Activated CD4-positive, alpha-beta T cell treated with anti-CD3 and anti-CD28 coated beads for 48 hours (primary cell): ENCODE measurements at regions not wholly inside any gene's neighbourhood (a gene's known extent, or its start where the extent isn't known, plus 50 kb on each side); places are given as distances from the start of the nearest gene placed in this dataset.
A peak's percentile ranks its signal among the peaks of the same experiment; 100 is the strongest.
"Not testable (repeated sequence)": the region's sequence is repeated elsewhere in the genome, so short reads cannot be mapped to it uniquely, and the experiment has no call there.

Experiments
- DNase-seq: peaks from one replicate; pipeline ENCODE4 v3.0.0-alpha.2; 2020

GRCh38 chr4:64940698-64941097 lies 531.4 kb upstream of the TECRL start:
- no peak for DNase-seq

GRCh38 chr4:64935469-64936001 lies 526.3 kb upstream of the TECRL start:
- no peak for DNase-seq

GRCh38 chr4:64911846-64912245 lies 502.6 kb upstream of the TECRL start:
- no peak for DNase-seq

GRCh38 chr4:64903986-64904385 lies 494.7 kb upstream of the TECRL start:
- no peak for DNase-seq

- DNase-seq = no peak
These were observed 490.3 kb upstream of the TECRL start for GRCh38 chr4:64899563-64899962.

- DNase-seq = not testable (repeated sequence)
These were observed 489.8 kb upstream of the TECRL start for GRCh38 chr4:64899030-64899429.

- DNase-seq = no peak
These were observed 488.4 kb upstream of the TECRL start for GRCh38 chr4:64897683-64898082.

GRCh38 chr4:64895031-64895430 lies 485.8 kb upstream of the TECRL start:
- DNase-seq = no peak

GRCh38 chr4:64893205-64893604 lies 484.0 kb upstream of the TECRL start:
- no peak for DNase-seq

- DNase-seq = no peak
These were observed 480.8 kb upstream of the TECRL start for GRCh38 chr4:64889906-64890610.

GRCh38 chr4:64883087-64883807 lies 474.0 kb upstream of the TECRL start:
- peak; percentile 3 for DNase-seq

- no peak for DNase-seq
These were observed 473.2 kb upstream of the TECRL start for GRCh38 chr4:64882311-64883086.

- no peak for DNase-seq
These were observed 471.3 kb upstream of the TECRL start for GRCh38 chr4:64880557-64880956.

- no peak for DNase-seq
These were observed 466.8 kb upstream of the TECRL start for GRCh38 chr4:64876021-64876420.

GRCh38 chr4:64870558-64870957 lies 461.3 kb upstream of the TECRL start:
- DNase-seq = no peak

GRCh38 chr4:64857815-64858214 lies 448.6 kb upstream of the TECRL start:
- DNase-seq = no peak

GRCh38 chr4:64857198-64857597 lies 447.9 kb upstream of the TECRL start:
- DNase-seq = no peak

GRCh38 chr4:64846417-64846816 lies 437.2 kb upstream of the TECRL start:
- no peak for DNase-seq

GRCh38 chr4:64829749-64830148 lies 420.5 kb upstream of the TECRL start:
- DNase-seq = no peak

- DNase-seq = no peak
These were observed 415.3 kb upstream of the TECRL start for GRCh38 chr4:64824591-64824990.

- DNase-seq = no peak
These were observed 413.2 kb upstream of the TECRL start for GRCh38 chr4:64822405-64822804.

GRCh38 chr4:64821219-64821976 lies 412.1 kb upstream of the TECRL start:
- DNase-seq = no peak

GRCh38 chr4:64814616-64815015 lies 405.4 kb upstream of the TECRL start:
- no peak for DNase-seq
